ENCODE measurements at regions not wholly inside any gene's neighbourhood (a gene's known extent, or its start where the extent isn't known, plus 50 kb on each side); places are given as distances from the start of the nearest gene placed in this dataset.

- no peak for TF ChIP-seq CTCF (IDR thresholded peaks at IDR 0.05; ENCODE audit: low read depth, low read length)
Observed at GRCh38 chr22:34354071-34354817, 434.0 kb upstream of the LARGE1 start.

DNA sequence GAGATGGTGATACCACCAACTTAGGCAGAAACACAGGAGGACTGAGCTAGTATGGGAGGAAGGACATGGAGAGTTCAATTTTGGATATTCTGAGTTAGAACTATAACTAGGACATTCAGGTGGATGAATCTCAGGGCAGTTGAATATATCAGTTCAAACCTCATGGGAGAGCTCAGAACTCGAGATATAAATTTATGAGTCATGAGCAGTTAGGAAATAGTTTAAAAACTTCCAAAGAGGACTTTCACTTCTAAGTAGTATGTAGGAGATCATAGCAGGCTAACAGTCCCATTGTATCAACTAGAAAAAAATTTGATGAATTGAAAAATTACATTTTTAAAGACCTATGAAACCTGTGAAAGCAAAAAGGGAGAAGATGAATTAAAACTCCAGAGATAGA lies 436.2 kb upstream of the LARGE1 start:
- no peak for TF ChIP-seq CTCF (IDR thresholded peaks at IDR 0.05; ENCODE audit: low read depth, low read length)
- H3K4me3 ChIP-seq (ENCODE audit: low read depth, low read length), result no peak overlapping the region

More at GRCh38 chr22:34354071-34354817, 434.0 kb upstream of the LARGE1 start:
- H3K4me3 ChIP-seq (ENCODE audit: low read depth, low read length), result no peak overlapping the region

- H3K4me3 ChIP-seq (ENCODE audit: low read depth, low read length), result no peak overlapping the region
- no peak for TF ChIP-seq CTCF (IDR thresholded peaks at IDR 0.05; ENCODE audit: low read depth, low read length)
Observed at GRCh38 chr22:34370711-34371110, 450.4 kb upstream of the LARGE1 start.

- no peak for TF ChIP-seq CTCF (IDR thresholded peaks at IDR 0.05; ENCODE audit: low read depth, low read length)
- no peak overlapping the region for H3K4me3 ChIP-seq (ENCODE audit: low read depth, low read length)
Observed at GRCh38 chr22:34379825-34380224, 459.5 kb upstream of the LARGE1 start.

- TF ChIP-seq CTCF (IDR thresholded peaks at IDR 0.05; ENCODE audit: low read depth, low read length), result no peak
Observed at GRCh38 chr22:34380532-34380931, 460.3 kb upstream of the LARGE1 start.

DNA sequence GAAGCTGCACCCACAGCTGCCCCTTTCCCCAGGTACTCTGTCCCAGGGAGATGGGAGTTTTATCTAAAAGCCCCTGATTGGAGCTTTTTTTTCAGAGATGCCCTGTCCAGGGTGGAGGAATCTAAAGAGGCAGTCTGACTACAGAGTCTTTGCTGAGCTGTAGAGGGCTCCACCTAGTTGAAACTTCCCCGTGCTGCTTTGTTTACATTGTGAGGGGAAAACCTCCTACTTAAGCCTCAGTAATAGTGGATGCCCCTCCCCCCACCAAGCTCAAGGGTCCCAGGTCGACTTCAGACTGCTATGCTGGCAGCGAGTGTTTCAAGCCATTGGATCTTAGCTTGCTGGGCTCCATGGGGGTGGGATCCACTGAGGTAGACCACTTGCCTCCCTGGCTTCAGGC lies 470.1 kb upstream of the LARGE1 start:
- no peak for TF ChIP-seq CTCF (IDR thresholded peaks at IDR 0.05; ENCODE audit: low read depth, low read length)
- no peak overlapping the region for H3K4me3 ChIP-seq (ENCODE audit: low read depth, low read length)

More at GRCh38 chr22:34380532-34380931, 460.3 kb upstream of the LARGE1 start:
- H3K4me3 ChIP-seq (ENCODE audit: low read depth, low read length), result no peak overlapping the region

GRCh38 chr22:34395370-34395769 lies 475.1 kb upstream of the LARGE1 start:
- TF ChIP-seq CTCF (IDR thresholded peaks at IDR 0.05; ENCODE audit: low read depth, low read length), result no peak
- H3K4me3 ChIP-seq (ENCODE audit: low read depth, low read length), result no peak overlapping the region
